ENCODE measurements at regions not wholly inside any gene's neighbourhood (a gene's known extent, or its start where the extent isn't known, plus 50 kb on each side); places are given as distances from the start of the nearest gene placed in this dataset.
"Not testable (repeated sequence)": the region's sequence is repeated elsewhere in the genome, so short reads cannot be mapped to it uniquely, and the experiment has no call there.

- not testable (repeated sequence) for TF ChIP-seq POLR2AphosphoS5, POLR2A (IDR thresholded peaks at IDR 0.05)
Measured at GRCh38 chr7:66481229-66481628, 147.5 kb upstream of the KCTD7 start.

Measured in upper lobe of left lung (tissue), 4 donors.